Lower lobe of right lung (tissue), 2 donors: ENCODE measurements at regions not wholly inside any gene's neighbourhood (a gene's known extent, or its start where the extent isn't known, plus 50 kb on each side); places are given as distances from the start of the nearest gene placed in this dataset.
A peak's percentile ranks its signal among the peaks of the same experiment; 100 is the strongest.

Experiments
- ATAC-seq, 2 donors: fragments of 200-7000 bp; cut with Tn5 transposase; one replicate each; pipeline ENCODE4 v1.9.1; 2020 to 2022; ENCODE audit warnings: mild to moderate bottlenecking in 2 of 2, moderate library complexity in 2 of 2
- DNase-seq: peaks from one replicate; pipeline ENCODE4 v3.0.0-alpha.2; 2020
- H3K27ac ChIP-seq: fragments of 200-600 bp; one replicate; pipeline ENCODE4 v1.8.0; 2022
- H3K27me3 ChIP-seq: fragments of 200-600 bp; one replicate; pipeline ENCODE4 v1.8.0; 2022; ENCODE audit warnings: low read depth
- H3K36me3 ChIP-seq: fragments of 200-600 bp; one replicate; pipeline ENCODE4 v1.8.0; 2022; ENCODE audit warnings: mild to moderate bottlenecking
- H3K4me1 ChIP-seq: fragments of 200-600 bp; one replicate; pipeline ENCODE4 v1.8.0; 2022
- H3K4me3 ChIP-seq: fragments of 200-600 bp; one replicate; pipeline ENCODE4 v1.8.0; 2022; ENCODE audit warnings: mild to moderate bottlenecking
- H3K9me3 ChIP-seq: fragments of 200-600 bp; one replicate; pipeline ENCODE4 v1.8.0; 2022
- CTCF ChIP-seq: fragments of 200-600 bp; IDR thresholded peaks from one replicate; pipeline ENCODE4 v1.8.0; 2022; ENCODE audit warnings: antibody characterized with exemption, mild to moderate bottlenecking
- intact Hi-C: fragments of 100-400 bp; cut with DNase I; formaldehyde crosslinking; loops from one replicate; pipeline ENCODE4 v1.11.0; 2022
- donor health status: DM: no; HTN: yes; CAD: no; lungs with severe emphysema.

GRCh38 chr12:22396735-22397134, 62.2 kb upstream of the ST8SIA1 start:
- DNase-seq (no peak), ATAC-seq (no peak)
- Histone ChIP-seq H3K4me1 (peaks cover 5% of the 10 kb centered on the region), H3K9me3 (no peaks in the 10 kb centered on the region), H3K27ac (no peak overlapping the region), H3K4me3 (no peak overlapping the region), H3K27me3 (no peaks in the 10 kb centered on the region), H3K36me3 (no peaks in the 10 kb centered on the region)
- no peak for TF ChIP-seq CTCF
- intact Hi-C loops, result no loop called here

GRCh38 chr12:22396253-22396652, 61.7 kb upstream of the ST8SIA1 start:
- no peak overlapping the region for H3K4me3 ChIP-seq
- H3K4me1 ChIP-seq, result peaks cover 5% of the 10 kb centered on the region
- intact Hi-C loops, result no loop called here
- H3K36me3 ChIP-seq, result no peaks in the 10 kb centered on the region
- H3K27me3 ChIP-seq, result no peaks in the 10 kb centered on the region
- no peaks in the 10 kb centered on the region for H3K9me3 ChIP-seq
- DNase-seq (no peak), ATAC-seq (peak in 1 of 2 donors; percentile 19)
- TF ChIP-seq CTCF, result no peak
- H3K27ac ChIP-seq, result no peak overlapping the region

- ATAC-seq (peak in 1 of 2 donors; percentile 33), DNase-seq (no peak)
- Histone ChIP-seq H3K36me3 (no peaks in the 10 kb centered on the region), H3K27ac (no peak overlapping the region), H3K9me3 (no peaks in the 10 kb centered on the region), H3K4me1 (peaks cover 5% of the 10 kb centered on the region), H3K27me3 (no peaks in the 10 kb centered on the region), H3K4me3 (no peak overlapping the region)
- TF ChIP-seq CTCF, result no peak
- intact Hi-C loops, result no loop called here
These were observed 61.2 kb upstream of the ST8SIA1 start for GRCh38 chr12:22395666-22396065.
